PC-9 (cell line): ENCODE measurements at regions not wholly inside any gene's neighbourhood (a gene's known extent, or its start where the extent isn't known, plus 50 kb on each side); places are given as distances from the start of the nearest gene placed in this dataset.

ENCODE experiments used
- BruUV-seq: library from RNA; stranded (reverse); fragments of 400-500 nt; replicated peaks from 2 replicates; lab custom pipeline; 2021; lab: Mats Ljungman, UMichigan
- CTCF ChIA-PET: fragments of 300-600 bp; sonication (Branson Sonifier 250); formaldehyde crosslinking; loops from one replicate; lab custom pipeline; 2022; ENCODE audit warnings: antibody characterized with exemption; lab: Charles Lee
- POLR2A ChIA-PET: fragments of 300-600 bp; sonication (Branson Sonifier 250); formaldehyde crosslinking; loops from one replicate; lab custom pipeline; 2022; ENCODE audit warnings: antibody characterized with exemption; ENCODE audit not compliant: unreplicated experiment; lab: Charles Lee
- DNase-seq, 2 experiments: peaks; one replicate each; pipeline versions ENCODE4 v3.0.0 to v3.0.0-alpha.2; 2015 to 2022; ENCODE audit warnings: mixed read lengths in 1 of 2
- H2AFZ ChIP-seq: fragments of 200-600 bp; sonication (generic); 2 replicates; pipeline ENCODE4 v1.8.1; 2017; ENCODE audit warnings: antibody characterized with exemption
- H3F3A ChIP-seq: fragments of 200-600 bp; sonication (generic); 2 replicates; pipeline ENCODE4 v1.8.1; 2017; ENCODE audit warnings: antibody characterized with exemption, mild to moderate bottlenecking, low read depth; ENCODE audit not compliant: insufficient read depth
- H3K27ac ChIP-seq: fragments of 200-600 bp; sonication (generic); 2 replicates; pipeline ENCODE4 v1.6.1; 2016; ENCODE audit warnings: mixed run types
- H3K27me3 ChIP-seq: fragments of 200-600 bp; sonication (generic); 2 replicates; pipeline ENCODE4 v1.6.1; 2016; ENCODE audit warnings: low read depth, mixed run types; ENCODE audit not compliant: insufficient read depth
- H3K36me3 ChIP-seq: fragments of 200-600 bp; sonication (generic); 2 replicates; pipeline ENCODE4 v1.6.1; 2016; ENCODE audit warnings: low read depth, mixed run types
- H3K4me1 ChIP-seq: fragments of 200-600 bp; sonication (generic); replicated peaks from 2 replicates; pipeline ENCODE4 v1.6.1; 2016; ENCODE audit warnings: mixed run types; ENCODE audit not compliant: insufficient read depth
- H3K4me2 ChIP-seq: fragments of 200-600 bp; sonication (generic); 2 replicates; pipeline ENCODE4 v1.6.1; 2017; ENCODE audit warnings: mixed run types
- H3K4me3 ChIP-seq: fragments of 200-600 bp; sonication (generic); 2 replicates; pipeline ENCODE4 v1.6.1; 2016; ENCODE audit warnings: mixed run types
- H3K79me2 ChIP-seq: fragments of 200-600 bp; sonication (generic); 2 replicates; pipeline ENCODE4 v1.6.1; 2017; ENCODE audit warnings: low read depth, mixed run types
- H3K9me2 ChIP-seq: fragments of 200-600 bp; sonication (generic); 2 replicates; pipeline ENCODE4 v1.8.1; 2017; ENCODE audit warnings: mild to moderate bottlenecking; ENCODE audit not compliant: insufficient read depth
- H3K9me3 ChIP-seq: fragments of 200-600 bp; sonication (generic); 2 replicates; pipeline ENCODE4 v1.8.1; 2016; ENCODE audit warnings: low read depth; ENCODE audit not compliant: insufficient read depth
- H4K20me1 ChIP-seq: fragments of 200-600 bp; sonication (generic); 2 replicates; pipeline ENCODE4 v1.8.1; 2017; ENCODE audit not compliant: insufficient read depth
- CTCF ChIP-seq: fragments of 200-600 bp; sonication (generic); conservative IDR thresholded peaks from 2 replicates; pipeline ENCODE4 v1.6.1; 2017; ENCODE audit warnings: mixed run types, antibody characterized with exemption, mild to moderate bottlenecking, moderate library complexity
- EZH2 ChIP-seq: fragments of 200-600 bp; sonication (generic); IDR thresholded peaks from 2 replicates; pipeline ENCODE4 v1.8.0; 2017; ENCODE audit warnings: antibody characterized with exemption, low read depth
- intact Hi-C: fragments of 100-400 bp; cut with micrococcal nuclease; formaldehyde crosslinking; loops from one replicate; pipeline ENCODE4 v1.10.0; 2022; ENCODE audit not compliant: unreplicated experiment

- intact Hi-C loops = no loop called here
- Histone ChIP-seq H3K4me1 (peaks cover 7% of the 10 kb centered on the region; the same call in 1 of the 2 replicates), H4K20me1 (no peaks in the 10 kb centered on the region), H3K27me3 (peaks cover 47% of the 10 kb centered on the region), H3K9me2 (no peaks in the 10 kb centered on the region), H3K79me2 (no peaks in the 10 kb centered on the region), H3K4me2 (no peak overlapping the region), H3K9me3 (peaks cover 3% of the 10 kb centered on the region; the same call in 1 of the 2 replicates), H3F3A (no peaks in the 10 kb centered on the region), H3K4me3 (no peak overlapping the region), H3K36me3 (no peaks in the 10 kb centered on the region), H2AFZ (no peak overlapping the region), H3K27ac (no peak overlapping the region)
- CTCF ChIA-PET = no interaction called here
- POLR2A ChIA-PET = no interaction called here
- no peak for TF ChIP-seq EZH2
- no peak for TF ChIP-seq CTCF
- DNase-seq = peak in 1 of 2 experiments; percentile 51
- no TSS peak for BruUV-seq
These were observed 87.0 kb upstream of the GALNT2 start for GRCh38 chr1:229980009-229980408.

- H3K27me3 ChIP-seq = peaks cover 42% of the 10 kb centered on the region
- no peaks in the 10 kb centered on the region for H3K9me2 ChIP-seq
- H3K79me2 ChIP-seq = no peaks in the 10 kb centered on the region
- H3K4me1 ChIP-seq = peaks cover 7% of the 10 kb centered on the region; the same call in 1 of the 2 replicates
- no peak for TF ChIP-seq EZH2
- no peak for TF ChIP-seq CTCF
- no peak overlapping the region for H3K4me2 ChIP-seq
- H3K4me3 ChIP-seq = no peak overlapping the region
- no peak for DNase-seq
- intact Hi-C loops = no loop called here
- BruUV-seq = no TSS peak
- no peaks in the 10 kb centered on the region for H3K36me3 ChIP-seq
- no peaks in the 10 kb centered on the region; the same call in 1 of the 2 replicates for H3K9me3 ChIP-seq
- H4K20me1 ChIP-seq = no peaks in the 10 kb centered on the region
- H2AFZ ChIP-seq = no peak overlapping the region
- ChIA-PET POLR2A (no interaction called here), CTCF (no interaction called here)
- H3K27ac ChIP-seq = no peak overlapping the region
- H3F3A ChIP-seq = no peaks in the 10 kb centered on the region
These were observed 85.3 kb upstream of the GALNT2 start for GRCh38 chr1:229981736-229982135.

GRCh38 chr1:229984310-229984991, 82.6 kb upstream of the GALNT2 start:
- H2AFZ ChIP-seq = no peak overlapping the region
- CTCF ChIA-PET = no interaction called here
- BruUV-seq = no TSS peak

More at GRCh38 chr1:229984310-229984991, 82.6 kb upstream of the GALNT2 start:
- POLR2A ChIA-PET = no interaction called here
- DNase-seq = no peak
- Histone ChIP-seq H3K4me3 (no peak overlapping the region), H3K36me3 (no peaks in the 10 kb centered on the region), H3K27ac (no peak overlapping the region), H3K4me2 (no peak overlapping the region), H3F3A (no peaks in the 10 kb centered on the region), H4K20me1 (no peaks in the 10 kb centered on the region), H3K4me1 (peaks cover 7% of the 10 kb centered on the region; the same call in 1 of the 2 replicates), H3K27me3 (peaks cover 54% of the 10 kb centered on the region), H3K79me2 (no peaks in the 10 kb centered on the region), H3K9me3 (no peaks in the 10 kb centered on the region), H3K9me2 (no peaks in the 10 kb centered on the region)
- no peak for TF ChIP-seq EZH2
- no peak for TF ChIP-seq CTCF
- intact Hi-C loops = no loop called here
